ENCODE measurements at regions not wholly inside any gene's neighbourhood (a gene's known extent, or its start where the extent isn't known, plus 50 kb on each side); places are given as distances from the start of the nearest gene placed in this dataset.

GRCh38 chr20:39479196-39479810 is 517.2 kb downstream of the DHX35 start:
- no peak for DNase-seq (ENCODE audit: extremely low read depth, low read depth, low spot score)

DNA sequence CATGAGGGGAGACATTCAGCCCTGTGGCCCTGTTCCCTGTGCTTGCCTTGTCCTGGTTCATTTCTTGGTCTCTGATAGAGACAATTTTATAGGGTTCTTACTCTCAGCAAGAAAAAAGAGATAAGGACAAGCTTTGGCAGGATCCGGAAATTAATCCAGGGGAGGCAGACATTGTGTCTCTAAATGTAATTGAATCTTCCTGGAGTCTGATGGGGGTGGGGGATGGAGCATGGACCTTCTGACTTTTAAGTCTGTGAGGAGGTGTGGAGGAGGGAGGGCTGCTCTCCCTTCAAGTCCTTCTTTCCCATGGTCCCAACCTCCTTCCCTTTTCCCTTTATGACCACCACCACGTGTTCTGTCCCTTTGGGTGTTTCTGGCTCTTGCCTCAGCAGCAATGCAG is 512.7 kb downstream of the DHX35 start:
- no peak for DNase-seq (ENCODE audit: extremely low read depth, low read depth, low spot score)

- DNase-seq (ENCODE audit: extremely low read depth, low read depth, low spot score) = no peak
Observed at GRCh38 chr20:39473536-39473935, 511.4 kb downstream of the DHX35 start.

- DNase-seq (ENCODE audit: extremely low read depth, low read depth, low spot score) = no peak
Observed at GRCh38 chr20:39468703-39469102, 506.6 kb downstream of the DHX35 start.

DNA sequence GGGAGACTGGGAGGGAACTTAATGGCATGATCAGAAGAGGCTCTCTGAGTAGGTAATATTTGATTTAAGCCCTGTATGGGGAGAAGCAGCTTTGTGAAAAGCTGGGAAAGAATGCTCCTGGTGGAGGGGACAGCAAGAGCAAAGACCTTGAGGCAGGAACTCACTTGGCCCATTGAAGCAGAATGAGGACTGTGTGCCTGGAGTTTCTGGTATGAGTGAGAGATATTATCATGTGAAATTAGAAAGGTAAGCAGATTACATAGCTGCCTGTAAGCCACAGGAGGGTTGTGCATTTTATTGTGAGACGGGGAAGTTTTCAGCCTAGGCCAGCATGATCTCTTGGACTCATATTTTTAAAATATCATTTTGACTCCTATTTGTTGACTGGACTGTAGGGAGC is 502.1 kb downstream of the DHX35 start:
- DNase-seq (ENCODE audit: extremely low read depth, low read depth, low spot score) = no peak

DNA sequence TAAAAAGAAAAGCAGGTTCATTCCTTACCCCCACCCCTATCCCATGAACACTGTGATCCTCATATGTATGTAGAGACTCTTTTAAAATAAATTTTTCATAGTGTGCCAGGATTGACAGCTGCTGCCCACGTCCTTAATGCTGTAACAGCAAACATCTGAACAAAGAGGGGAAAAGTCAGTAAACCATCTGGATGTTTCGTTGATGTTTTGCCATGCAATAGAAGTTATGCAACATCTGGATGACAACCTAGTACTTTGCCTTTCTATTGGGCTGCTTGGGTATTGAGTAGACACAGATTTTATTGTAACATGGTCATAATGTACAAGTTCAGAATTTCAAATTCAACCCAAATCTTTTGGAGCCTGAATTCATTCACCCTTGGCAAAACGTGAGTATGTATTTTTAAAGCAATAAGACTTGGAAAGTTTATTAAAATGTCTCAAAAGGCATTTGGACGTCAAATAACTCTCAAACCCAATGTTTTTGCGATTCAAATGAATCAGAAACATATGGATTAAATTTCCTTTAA is 500.3 kb downstream of the DHX35 start:
- no peak for DNase-seq (ENCODE audit: extremely low read depth, low read depth, low spot score)

GRCh38 chr20:39458452-39458851 is 496.3 kb downstream of the DHX35 start:
- no peak for DNase-seq (ENCODE audit: extremely low read depth, low read depth, low spot score)

- no peak for DNase-seq (ENCODE audit: extremely low read depth, low read depth, low spot score)
Observed at GRCh38 chr20:39453890-39454289, 491.7 kb downstream of the DHX35 start.

GRCh38 chr20:39452583-39453340 is 490.6 kb downstream of the DHX35 start:
- DNase-seq (ENCODE audit: extremely low read depth, low read depth, low spot score) = no peak

GRCh38 chr20:39451386-39451785 is 489.2 kb downstream of the DHX35 start:
- no peak for DNase-seq (ENCODE audit: extremely low read depth, low read depth, low spot score)

GRCh38 chr20:39446397-39446796 is 484.3 kb downstream of the DHX35 start:
- DNase-seq (ENCODE audit: extremely low read depth, low read depth, low spot score) = no peak

GRCh38 chr20:39445095-39445494 is 483.0 kb downstream of the DHX35 start:
- no peak for DNase-seq (ENCODE audit: extremely low read depth, low read depth, low spot score)

GRCh38 chr20:39433466-39433865 is 471.3 kb downstream of the DHX35 start:
- no peak for DNase-seq (ENCODE audit: extremely low read depth, low read depth, low spot score)

DNA sequence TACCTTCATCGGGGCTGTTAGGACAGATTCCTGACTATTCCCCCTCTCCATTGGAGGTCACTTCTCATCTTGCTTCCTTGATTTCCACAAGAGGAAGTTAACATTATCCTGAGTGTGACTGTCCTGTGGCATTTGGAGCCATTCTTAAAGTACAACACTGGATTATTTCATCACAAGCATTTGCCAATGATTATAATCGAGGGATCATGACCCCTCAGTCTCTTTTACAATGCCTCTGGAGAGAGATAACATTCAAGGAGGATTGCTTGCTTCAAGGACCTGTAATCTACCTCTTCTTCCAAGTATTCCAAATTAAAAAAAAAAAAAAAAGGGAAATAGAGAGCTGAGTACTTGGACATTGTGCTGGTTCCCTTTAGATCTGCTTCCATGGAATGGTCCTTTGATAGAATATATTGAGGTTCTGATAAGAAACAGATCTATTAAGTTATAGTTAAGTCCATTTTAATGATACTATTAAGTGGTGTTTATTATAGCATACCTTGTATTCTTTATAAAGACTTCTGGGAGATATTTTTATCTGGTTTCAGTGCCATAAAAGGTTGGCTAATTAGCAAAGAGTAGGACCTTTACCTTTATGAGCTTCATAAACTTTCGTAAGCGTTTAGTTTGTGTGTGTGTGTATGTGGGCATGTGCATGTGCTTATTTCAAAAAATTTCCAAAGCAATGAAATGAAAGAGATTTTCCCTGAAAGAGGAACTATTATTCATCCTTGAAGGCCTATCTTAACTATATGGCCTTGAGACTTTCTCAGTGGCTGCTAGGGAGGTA is 469.1 kb downstream of the DHX35 start:
- no peak for DNase-seq (ENCODE audit: extremely low read depth, low read depth, low spot score)

DNA sequence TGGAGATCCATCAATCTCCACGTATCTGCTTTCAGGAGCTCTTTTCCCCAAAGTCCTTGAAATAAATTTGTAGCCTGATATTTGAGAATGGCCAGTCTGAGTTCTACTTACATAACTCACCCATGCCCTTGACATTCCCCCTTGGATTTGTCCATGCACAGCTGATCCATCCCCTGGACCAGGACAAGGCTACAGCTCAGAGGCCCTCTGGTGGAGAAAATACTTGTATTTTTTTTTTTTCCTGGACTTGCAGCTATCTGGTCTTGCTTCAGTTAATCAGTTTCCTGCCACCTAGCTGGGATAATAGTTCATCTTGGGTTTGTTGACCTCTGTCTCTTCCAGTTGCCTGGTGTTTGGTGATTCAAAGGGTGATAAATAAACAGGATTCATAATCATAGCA is 467.6 kb downstream of the DHX35 start:
- DNase-seq (ENCODE audit: extremely low read depth, low read depth, low spot score) = no peak

DNA sequence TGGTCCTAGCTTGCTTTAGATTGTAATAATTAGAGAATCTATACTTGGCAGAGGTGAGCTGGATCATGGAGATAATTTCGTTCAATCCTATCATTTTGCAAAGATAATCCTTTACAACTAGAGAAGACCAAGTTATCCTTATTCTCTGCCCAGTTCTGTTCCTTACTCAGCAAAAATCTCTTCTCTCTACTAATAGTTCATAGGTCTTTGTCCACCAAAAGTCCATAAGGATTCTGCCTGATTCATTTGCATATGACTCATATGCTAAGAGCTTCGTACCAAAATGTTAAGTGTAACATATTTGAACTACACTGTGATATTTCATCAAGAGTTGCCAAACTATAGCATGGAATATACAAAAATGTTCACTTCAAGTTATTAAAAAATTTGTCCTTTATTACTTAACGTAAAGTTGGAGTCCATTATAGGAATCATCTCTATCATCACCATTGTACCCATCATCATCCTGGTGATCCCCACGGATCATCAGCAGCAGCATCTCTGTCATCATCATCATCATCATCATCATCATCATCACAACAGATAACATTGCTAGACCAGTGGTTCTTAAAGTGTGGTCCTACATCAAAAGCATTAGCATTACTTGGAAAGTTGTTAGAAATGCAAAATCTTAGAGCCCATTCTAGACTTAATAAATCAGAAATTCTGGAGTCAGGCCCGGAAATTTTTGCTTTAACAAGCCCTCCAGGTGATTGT is 463.0 kb downstream of the DHX35 start:
- DNase-seq (ENCODE audit: extremely low read depth, low read depth, low spot score) = no peak

GRCh38 chr20:39421571-39422105 is 459.5 kb downstream of the DHX35 start:
- no peak for DNase-seq (ENCODE audit: extremely low read depth, low read depth, low spot score)

- DNase-seq (ENCODE audit: extremely low read depth, low read depth, low spot score) = no peak
Observed at GRCh38 chr20:39412091-39412490, 449.9 kb downstream of the DHX35 start.

GRCh38 chr20:39399463-39399862 is 437.3 kb downstream of the DHX35 start:
- no peak for DNase-seq (ENCODE audit: extremely low read depth, low read depth, low spot score)

GRCh38 chr20:39398656-39399055 is 436.5 kb downstream of the DHX35 start:
- DNase-seq (ENCODE audit: extremely low read depth, low read depth, low spot score) = no peak

GRCh38 chr20:39397646-39398045 is 435.5 kb downstream of the DHX35 start:
- no peak for DNase-seq (ENCODE audit: extremely low read depth, low read depth, low spot score)
